Keratinocyte (primary cell): ENCODE measurements at regions not wholly inside any gene's neighbourhood (a gene's known extent, or its start where the extent isn't known, plus 50 kb on each side); places are given as distances from the start of the nearest gene placed in this dataset.

Source experiments
- DNase-seq: peaks from one replicate; pipeline ENCODE4 v3.0.0-alpha.2; 2011; ENCODE audit warnings: low read depth, missing footprints, low spot score
- FAIRE-seq: peaks from 2 replicates; lab custom pipeline; 2011; peaks lifted over from hg19 to GRCh38; lab: Jason Lieb, UNC
- H2AFZ ChIP-seq: 2 replicates; pipeline ENCODE4 v1.6.0; 2012; ENCODE audit warnings: low read length, control low read depth, inconsistent platforms; ENCODE audit not compliant: control insufficient read depth
- H3K27ac ChIP-seq: 2 replicates; pipeline ENCODE4 v1.5.1; 2011; ENCODE audit warnings: low read length; ENCODE audit not compliant: control insufficient read depth, insufficient read depth
- H3K27me3 ChIP-seq: 3 replicates; pipeline ENCODE4 v1.6.0; 2011; ENCODE audit warnings: low read length; ENCODE audit not compliant: control insufficient read depth, insufficient read depth; ENCODE audit errors: extremely low read depth
- H3K36me3 ChIP-seq, 2 experiments: 2 replicates in 1 of 2; 3 replicates in 1 of 2; pipeline ENCODE4 v1.5.1; 2011; ENCODE audit warnings: low read length in 2 of 2, mild to moderate bottlenecking in 1 of 2; ENCODE audit not compliant: control insufficient read depth in 2 of 2, insufficient read depth in 2 of 2; ENCODE audit errors: extremely low read depth in 1 of 2
- H3K4me1 ChIP-seq: 3 replicates; pipeline ENCODE4 v1.5.1; 2011; ENCODE audit warnings: low read length; ENCODE audit not compliant: control insufficient read depth, insufficient read depth; ENCODE audit errors: extremely low read depth
- H3K4me2 ChIP-seq: 3 replicates; pipeline ENCODE4 v1.6.0; 2011; ENCODE audit warnings: low read depth, low read length; ENCODE audit not compliant: control insufficient read depth, insufficient read depth; ENCODE audit errors: extremely low read depth
- H3K4me3 ChIP-seq, 3 experiments: fragments of 200-600 bp in 1 of 3; sonication (generic) in 1 of 3; 2 replicates in 2 of 3; 3 replicates in 1 of 3; pipeline ENCODE4 v1.5.1; 2011 to 2016; ENCODE audit warnings: low read length in 3 of 3, mild to moderate bottlenecking in 3 of 3, control low read depth in 2 of 3, inconsistent platforms in 1 of 3, low read depth in 1 of 3, mixed read lengths in 1 of 3, mixed run types in 1 of 3, moderate library complexity in 1 of 3; ENCODE audit not compliant: control insufficient read depth in 2 of 3, insufficient read depth in 2 of 3; ENCODE audit errors: extremely low read depth in 1 of 3
- H3K79me2 ChIP-seq: 2 replicates; pipeline ENCODE4 v1.6.0; 2012; ENCODE audit warnings: low read length; ENCODE audit not compliant: control insufficient read depth, insufficient read depth
- H3K9ac ChIP-seq: 3 replicates; pipeline ENCODE4 v1.6.0; 2011; ENCODE audit warnings: low read length; ENCODE audit not compliant: control insufficient read depth, insufficient read depth; ENCODE audit errors: extremely low read depth
- H3K9me1 ChIP-seq: 3 replicates; pipeline ENCODE4 v1.6.0; 2011; ENCODE audit warnings: low read length; ENCODE audit not compliant: control insufficient read depth, insufficient read depth; ENCODE audit errors: extremely low read depth
- H3K9me3 ChIP-seq: 2 replicates; pipeline ENCODE4 v1.5.1; 2012; ENCODE audit warnings: low read depth, low read length; ENCODE audit not compliant: control insufficient read depth
- H4K20me1 ChIP-seq: 3 replicates; pipeline ENCODE4 v1.6.0; 2011; ENCODE audit warnings: low read length; ENCODE audit not compliant: control insufficient read depth, insufficient read depth; ENCODE audit errors: extremely low read depth
- CTCF ChIP-seq, 3 experiments: IDR thresholded peaks in 1 of 3; conservative IDR thresholded peaks in 1 of 3; optimal IDR thresholded peaks in 1 of 3; 2 replicates in 2 of 3; 3 replicates in 1 of 3; pipeline versions ENCODE3 to v1.5.1; 2011; ENCODE audit warnings: low read length in 3 of 3, mild to moderate bottlenecking in 3 of 3, moderate library complexity in 2 of 3, control low read depth in 1 of 3, inconsistent platforms in 1 of 3; ENCODE audit not compliant: insufficient read depth in 2 of 3; ENCODE audit errors: extremely low read depth in 1 of 3
- EZH2 ChIP-seq: IDR thresholded peaks from one replicate; pipeline ENCODE4 v1.6.1; 2012; ENCODE audit warnings: inconsistent platforms, mild to moderate bottlenecking, low read length, moderate library complexity
- dilution Hi-C: fragments of 300-500 bp; cut with MboI; formaldehyde crosslinking; loops from one replicate; pipeline ENCODE4 v1.7.0; 2020; ENCODE audit warnings: low sequenced_read_pairs; ENCODE audit not compliant: extremely low pct_ligation_motif_present

DNA sequence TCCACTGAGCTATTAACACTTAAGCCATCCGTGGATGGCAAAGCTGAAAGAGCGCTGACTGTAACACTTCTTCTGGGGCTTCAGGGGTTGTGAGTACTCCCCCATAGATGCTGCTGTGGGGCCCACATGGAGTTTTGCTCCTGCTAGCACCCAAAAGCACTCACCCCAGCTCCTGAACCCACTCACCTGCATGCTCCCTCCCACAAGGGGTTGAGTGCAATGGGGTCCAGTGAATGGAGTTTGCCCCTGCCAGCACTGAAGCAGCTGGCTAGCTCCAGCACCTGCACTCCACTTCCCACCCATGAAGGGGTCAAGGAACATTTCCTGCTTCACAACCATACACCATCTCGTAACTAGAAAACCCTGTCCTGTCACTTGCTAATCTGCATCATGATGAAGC lies 78.9 kb downstream of the IL21 start:
- no peak overlapping the region for H3K9ac ChIP-seq
- H3K9me3 ChIP-seq: no peaks in the 10 kb centered on the region
- H3K27ac ChIP-seq: no peak overlapping the region
- dilution Hi-C loops: no loop called here
- H3K9me1 ChIP-seq: no peaks in the 10 kb centered on the region
- no peak for TF ChIP-seq EZH2
- TF ChIP-seq CTCF (optimal IDR thresholded peaks at IDR 0.05 in 1 of 3, IDR thresholded peaks at IDR 0.05 in 1 of 3, conservative IDR thresholded peaks at IDR 0.05 in 1 of 3; ENCODE audit: extremely low read depth in 1 of 3, insufficient read depth in 2 of 3, low read length in 3 of 3): no peak
- no peaks in the 10 kb centered on the region for H4K20me1 ChIP-seq
- H2AFZ ChIP-seq: no peak overlapping the region
- H3K36me3 ChIP-seq: no peaks in the 10 kb centered on the region
- H3K4me3 ChIP-seq: no peak overlapping the region
- DNase-seq (no peak), FAIRE-seq (no peak)
- peaks cover 13% of the 10 kb centered on the region for H3K4me1 ChIP-seq
- no peak overlapping the region for H3K4me2 ChIP-seq
- no peaks in the 10 kb centered on the region for H3K79me2 ChIP-seq
- no peaks in the 10 kb centered on the region for H3K27me3 ChIP-seq

- dilution Hi-C loops: no loop called here
- H2AFZ ChIP-seq: no peak overlapping the region
Observed at GRCh38 chr4:122540838-122541237, 80.0 kb downstream of the IL21 start.

More at GRCh38 chr4:122540838-122541237, 80.0 kb downstream of the IL21 start:
- no peak overlapping the region for H3K4me3 ChIP-seq
- H3K9me1 ChIP-seq: no peaks in the 10 kb centered on the region
- TF ChIP-seq EZH2 (no peak), CTCF (optimal IDR thresholded peaks at IDR 0.05 in 1 of 3, IDR thresholded peaks at IDR 0.05 in 1 of 3, conservative IDR thresholded peaks at IDR 0.05 in 1 of 3; ENCODE audit: extremely low read depth in 1 of 3, insufficient read depth in 2 of 3, low read length in 3 of 3) (no peak)
- H3K4me1 ChIP-seq: peaks cover 13% of the 10 kb centered on the region
- no peaks in the 10 kb centered on the region for H4K20me1 ChIP-seq
- H3K79me2 ChIP-seq: no peaks in the 10 kb centered on the region
- H3K27ac ChIP-seq: no peak overlapping the region
- FAIRE-seq (peak; percentile 39), DNase-seq (no peak)
- no peak overlapping the region for H3K9ac ChIP-seq
- no peaks in the 10 kb centered on the region for H3K27me3 ChIP-seq
- H3K4me2 ChIP-seq: no peak overlapping the region
- H3K36me3 ChIP-seq: no peaks in the 10 kb centered on the region
- H3K9me3 ChIP-seq: no peaks in the 10 kb centered on the region
